Liver (tissue), 3 donors: ENCODE measurements at regions not wholly inside any gene's neighbourhood (a gene's known extent, or its start where the extent isn't known, plus 50 kb on each side); places are given as distances from the start of the nearest gene placed in this dataset.

ENCODE experiments used
- CTCF ChIP-seq: fragments of 150-350 bp; IDR thresholded peaks from 2 replicates; pipeline ENCODE4 v1.5.1; 2017; ENCODE audit warnings: improper control_type of control experiment, low read depth, low read length; ENCODE audit not compliant: missing input control
- EGR1 ChIP-seq, 2 donors: IDR thresholded peaks; 2 replicates each; pipeline ENCODE4 v1.6.1; 2016 to 2018; ENCODE audit warnings: antibody characterized with exemption in 2 of 2, low read depth in 2 of 2
- FOXA1 ChIP-seq: IDR thresholded peaks from 2 replicates; pipeline ENCODE4 v1.6.1; 2016; ENCODE audit warnings: antibody characterized with exemption
- FOXA2 ChIP-seq: IDR thresholded peaks from 2 replicates; pipeline ENCODE4 v1.6.1; 2016; ENCODE audit warnings: antibody characterized with exemption
- GABPA ChIP-seq, 2 donors: IDR thresholded peaks in 1 of 2; conservative IDR thresholded peaks in 1 of 2; 2 replicates each; pipeline ENCODE4 v1.6.1; 2016; ENCODE audit warnings: antibody characterized with exemption in 2 of 2, mild to moderate bottlenecking in 1 of 2, moderate library complexity in 1 of 2
- HNF4A ChIP-seq, 2 donors: conservative IDR thresholded peaks; 2 replicates each; pipeline ENCODE4 v1.6.1; 2016; ENCODE audit warnings: antibody characterized with exemption in 2 of 2, mild to moderate bottlenecking in 2 of 2
- JUND ChIP-seq, 2 donors: IDR thresholded peaks; 2 replicates each; pipeline ENCODE4 v1.6.1; 2016; ENCODE audit warnings: antibody characterized with exemption in 2 of 2
- RAD21 ChIP-seq, 2 donors: IDR thresholded peaks; 2 replicates each; pipeline ENCODE4 v1.6.1; 2016; ENCODE audit warnings: antibody characterized with exemption in 2 of 2, mild to moderate bottlenecking in 2 of 2
- YY1 ChIP-seq: IDR thresholded peaks from 2 replicates; pipeline ENCODE4 v1.6.1; 2016; ENCODE audit warnings: antibody characterized with exemption, mild to moderate bottlenecking
- TF ChIP-seq, protein P1 (sequence below): IDR thresholded peaks from 2 replicates; pipeline ENCODE4 v1.6.1; 2016; ENCODE audit warnings: antibody characterized with exemption, mild to moderate bottlenecking
- donor health status: healthy.
- donor health status: healthy.

DNA sequence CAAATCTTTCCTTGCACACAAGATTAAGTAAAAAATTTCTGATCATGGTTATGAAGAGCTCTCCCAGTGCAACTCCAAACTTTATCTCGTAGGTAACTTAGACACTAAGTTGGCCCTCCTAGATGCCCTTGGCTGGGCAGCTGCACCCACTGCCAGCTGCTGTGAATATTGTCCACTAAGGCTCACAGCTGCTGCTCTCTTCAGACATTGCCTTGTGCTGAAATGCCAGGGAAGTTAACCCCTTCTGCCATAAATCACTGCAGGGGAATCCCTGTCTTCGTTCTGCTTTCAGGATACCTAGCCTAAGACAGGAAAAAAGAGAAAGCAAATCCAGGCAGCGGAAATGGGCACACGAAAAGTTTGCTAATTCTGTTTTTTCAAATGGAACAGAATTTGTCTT, 106.4 kb downstream of the IRX5 start:
- TF ChIP-seq CTCF (no peak), GABPA (IDR thresholded peaks at IDR 0.05 in 1 of 2, conservative IDR thresholded peaks at IDR 0.05 in 1 of 2) (no peak), RAD21 (IDR thresholded peaks at IDR 0.05) (no peak), JUND (IDR thresholded peaks at IDR 0.05) (no peak), YY1 (no peak), EGR1 (IDR thresholded peaks at IDR 0.05; ENCODE audit: low read depth in 2 of 2) (no peak), FOXA2 (no peak), FOXA1 (no peak), HNF4A (conservative IDR thresholded peaks at IDR 0.05) (no peak)
- TF ChIP-seq, protein P1, sequence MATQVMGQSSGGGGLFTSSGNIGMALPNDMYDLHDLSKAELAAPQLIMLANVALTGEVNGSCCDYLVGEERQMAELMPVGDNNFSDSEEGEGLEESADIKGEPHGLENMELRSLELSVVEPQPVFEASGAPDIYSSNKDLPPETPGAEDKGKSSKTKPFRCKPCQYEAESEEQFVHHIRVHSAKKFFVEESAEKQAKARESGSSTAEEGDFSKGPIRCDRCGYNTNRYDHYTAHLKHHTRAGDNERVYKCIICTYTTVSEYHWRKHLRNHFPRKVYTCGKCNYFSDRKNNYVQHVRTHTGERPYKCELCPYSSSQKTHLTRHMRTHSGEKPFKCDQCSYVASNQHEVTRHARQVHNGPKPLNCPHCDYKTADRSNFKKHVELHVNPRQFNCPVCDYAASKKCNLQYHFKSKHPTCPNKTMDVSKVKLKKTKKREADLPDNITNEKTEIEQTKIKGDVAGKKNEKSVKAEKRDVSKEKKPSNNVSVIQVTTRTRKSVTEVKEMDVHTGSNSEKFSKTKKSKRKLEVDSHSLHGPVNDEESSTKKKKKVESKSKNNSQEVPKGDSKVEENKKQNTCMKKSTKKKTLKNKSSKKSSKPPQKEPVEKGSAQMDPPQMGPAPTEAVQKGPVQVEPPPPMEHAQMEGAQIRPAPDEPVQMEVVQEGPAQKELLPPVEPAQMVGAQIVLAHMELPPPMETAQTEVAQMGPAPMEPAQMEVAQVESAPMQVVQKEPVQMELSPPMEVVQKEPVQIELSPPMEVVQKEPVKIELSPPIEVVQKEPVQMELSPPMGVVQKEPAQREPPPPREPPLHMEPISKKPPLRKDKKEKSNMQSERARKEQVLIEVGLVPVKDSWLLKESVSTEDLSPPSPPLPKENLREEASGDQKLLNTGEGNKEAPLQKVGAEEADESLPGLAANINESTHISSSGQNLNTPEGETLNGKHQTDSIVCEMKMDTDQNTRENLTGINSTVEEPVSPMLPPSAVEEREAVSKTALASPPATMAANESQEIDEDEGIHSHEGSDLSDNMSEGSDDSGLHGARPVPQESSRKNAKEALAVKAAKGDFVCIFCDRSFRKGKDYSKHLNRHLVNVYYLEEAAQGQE = no peak
